Limb (tissue), 2 donors: ENCODE measurements at regions not wholly inside any gene's neighbourhood (a gene's known extent, or its start where the extent isn't known, plus 50 kb on each side); places are given as distances from the start of the nearest gene placed in this dataset.
"Not testable (repeated sequence)": the region's sequence is repeated elsewhere in the genome, so short reads cannot be mapped to it uniquely, and the experiment has no call there.

Experiments
- DNase-seq, 2 donors: peaks; one replicate each; pipeline ENCODE4 v3.0.0-alpha.2; 2016; ENCODE audit errors: extremely low spot score in 2 of 2

DNA sequence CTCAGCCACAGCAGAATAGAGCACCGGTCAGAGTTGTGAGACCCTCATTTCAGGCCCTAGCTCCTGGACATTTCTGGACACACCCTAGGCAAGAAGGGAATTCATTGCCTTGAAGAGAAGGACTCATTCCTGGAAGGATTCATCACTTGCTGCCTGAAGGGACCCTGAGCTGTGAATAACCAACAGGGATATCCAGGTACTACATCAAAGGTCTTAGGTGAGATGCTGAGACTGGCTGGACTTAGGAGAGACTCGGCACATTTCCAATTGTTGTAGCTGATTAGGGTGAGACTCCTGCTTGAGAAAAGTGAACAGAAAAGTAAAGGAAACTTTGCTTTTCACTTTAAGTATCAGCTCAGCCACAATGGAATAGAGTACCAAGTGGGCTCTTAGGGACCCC is 208.1 kb upstream of the CDKN2B start:
- no peak for DNase-seq

GRCh38 chr9:22225856-22226255 is 216.8 kb upstream of the CDKN2B start:
- DNase-seq, result not testable (repeated sequence)

GRCh38 chr9:22227986-22228385 is 218.6 kb upstream of the DMRTA1 start:
- DNase-seq, result no peak

DNA sequence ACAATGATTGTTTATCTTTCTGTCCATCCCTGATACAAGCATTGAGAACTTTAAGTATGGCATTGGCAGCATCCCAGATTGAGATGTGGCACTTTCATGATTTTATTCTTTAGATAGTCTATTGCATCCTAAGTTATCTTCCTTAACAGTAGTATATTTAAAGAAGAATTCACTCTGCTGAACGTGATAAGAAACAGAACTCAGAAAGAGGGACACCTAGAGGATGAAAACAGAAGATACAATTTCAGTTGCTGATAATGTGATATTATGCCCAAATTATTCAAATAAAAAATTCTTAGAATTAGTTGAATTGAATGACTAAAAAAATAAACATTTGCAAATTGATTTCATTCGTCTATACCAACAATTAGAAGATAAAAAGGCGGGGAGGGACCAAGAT is 218.1 kb upstream of the DMRTA1 start:
- no peak for DNase-seq

DNA sequence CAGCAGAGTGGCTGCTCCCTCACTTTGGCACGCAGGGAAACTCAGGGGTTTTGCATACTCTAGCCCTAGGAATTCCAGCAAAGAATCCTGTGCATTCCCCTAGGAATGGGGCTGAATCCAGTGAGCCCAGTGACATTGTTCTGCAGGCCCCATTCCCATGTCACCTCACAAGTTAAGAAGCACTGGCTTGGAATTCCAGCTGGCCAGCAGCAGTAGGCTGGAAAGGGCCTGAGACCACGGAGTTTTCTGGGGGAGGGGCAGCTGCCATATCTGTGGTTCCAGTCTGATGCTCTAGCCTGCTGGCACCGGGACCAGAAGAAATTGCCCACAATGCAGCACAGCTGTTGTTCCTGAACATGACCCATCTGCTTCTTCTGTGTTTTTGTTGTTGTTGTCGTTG is 217.6 kb upstream of the DMRTA1 start:
- no peak for DNase-seq

- DNase-seq, result not testable (repeated sequence)
These were observed 215.3 kb upstream of the DMRTA1 start for GRCh38 chr9:22231309-22231708.

DNA sequence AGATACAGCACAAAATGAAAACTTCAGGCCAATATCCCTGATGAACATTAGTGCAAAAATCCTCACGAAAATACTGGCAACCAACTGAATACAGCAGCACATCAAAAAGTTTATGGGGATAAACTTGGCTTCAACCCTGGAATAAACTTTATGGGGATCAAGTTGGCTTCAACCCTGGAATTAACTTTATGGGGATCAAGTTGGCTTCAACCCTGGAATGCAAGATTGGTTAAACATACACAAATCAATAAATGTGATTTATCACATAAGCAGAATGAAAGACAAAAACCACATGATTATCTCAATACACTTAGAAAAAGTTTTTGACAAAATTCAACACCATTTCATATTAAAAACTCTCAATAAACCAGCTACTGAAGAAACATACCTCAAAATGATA is 213.7 kb upstream of the DMRTA1 start:
- DNase-seq, result no peak

DNA sequence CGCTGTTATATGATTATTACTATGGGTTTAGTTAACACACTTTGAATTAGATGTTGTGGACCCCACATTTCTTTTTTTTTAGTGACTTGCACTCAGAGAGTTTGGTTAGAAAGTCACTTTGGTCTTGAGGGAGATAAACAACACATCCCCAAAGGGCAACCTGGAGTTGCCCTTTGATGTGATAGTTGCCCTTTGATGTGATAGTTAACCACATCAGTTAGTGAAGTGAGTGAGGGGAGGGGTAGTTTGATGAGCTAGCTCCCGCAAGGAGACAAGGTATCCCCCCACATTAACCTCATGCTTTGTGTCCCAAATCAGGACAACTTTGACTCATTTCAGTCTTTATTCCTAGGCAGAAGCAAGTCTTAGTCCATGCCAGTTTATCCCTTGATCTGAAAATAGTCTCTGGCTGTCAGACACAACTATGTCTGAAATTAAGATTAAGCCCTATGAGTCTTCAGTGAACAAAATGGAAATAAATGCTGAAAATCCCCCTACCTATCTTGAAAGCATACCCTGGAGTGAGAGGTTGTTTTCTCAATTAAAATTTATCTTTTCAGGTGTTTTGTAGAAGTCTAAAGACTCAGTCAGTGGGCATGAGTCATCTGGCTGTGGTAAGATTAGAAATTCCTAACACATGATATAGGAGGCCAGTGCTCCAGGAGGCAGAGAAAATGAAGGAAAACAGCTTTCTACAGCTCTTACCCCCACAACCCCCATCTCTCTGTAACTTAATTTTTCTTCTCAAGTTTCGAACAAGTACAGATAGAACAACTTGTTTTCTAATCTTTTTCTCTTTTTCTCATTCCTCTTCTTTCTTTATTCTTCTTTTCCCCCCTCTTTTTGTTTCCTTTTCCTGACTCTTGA is 208.9 kb upstream of the DMRTA1 start:
- no peak for DNase-seq

- DNase-seq, result peak in 1 of 2 donors; percentile 13
These were observed 207.6 kb upstream of the DMRTA1 start for GRCh38 chr9:22238809-22239684.

- DNase-seq, result no peak
These were observed 206.0 kb upstream of the DMRTA1 start for GRCh38 chr9:22240619-22241018.

GRCh38 chr9:22241024-22241423 is 205.6 kb upstream of the DMRTA1 start:
- DNase-seq, result no peak

DNA sequence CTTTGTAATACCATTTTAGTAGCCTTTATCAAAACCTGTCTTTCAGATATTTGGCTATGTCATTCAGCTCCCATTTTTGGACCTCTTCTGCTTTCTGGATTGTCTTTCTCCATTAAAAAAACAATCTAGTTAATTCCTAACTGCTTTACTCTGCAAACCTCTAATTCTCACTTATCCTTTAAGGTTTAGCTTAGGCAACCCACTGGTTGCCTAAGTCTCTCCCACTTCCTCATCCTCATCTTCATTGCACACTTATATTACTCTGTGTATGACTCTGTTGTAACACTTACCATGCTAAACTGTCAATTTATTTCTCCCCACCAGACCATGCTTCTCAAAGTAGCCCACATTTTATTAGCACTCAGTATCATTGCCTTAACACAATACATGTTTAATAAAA is 205.0 kb upstream of the DMRTA1 start:
- DNase-seq, result no peak

DNA sequence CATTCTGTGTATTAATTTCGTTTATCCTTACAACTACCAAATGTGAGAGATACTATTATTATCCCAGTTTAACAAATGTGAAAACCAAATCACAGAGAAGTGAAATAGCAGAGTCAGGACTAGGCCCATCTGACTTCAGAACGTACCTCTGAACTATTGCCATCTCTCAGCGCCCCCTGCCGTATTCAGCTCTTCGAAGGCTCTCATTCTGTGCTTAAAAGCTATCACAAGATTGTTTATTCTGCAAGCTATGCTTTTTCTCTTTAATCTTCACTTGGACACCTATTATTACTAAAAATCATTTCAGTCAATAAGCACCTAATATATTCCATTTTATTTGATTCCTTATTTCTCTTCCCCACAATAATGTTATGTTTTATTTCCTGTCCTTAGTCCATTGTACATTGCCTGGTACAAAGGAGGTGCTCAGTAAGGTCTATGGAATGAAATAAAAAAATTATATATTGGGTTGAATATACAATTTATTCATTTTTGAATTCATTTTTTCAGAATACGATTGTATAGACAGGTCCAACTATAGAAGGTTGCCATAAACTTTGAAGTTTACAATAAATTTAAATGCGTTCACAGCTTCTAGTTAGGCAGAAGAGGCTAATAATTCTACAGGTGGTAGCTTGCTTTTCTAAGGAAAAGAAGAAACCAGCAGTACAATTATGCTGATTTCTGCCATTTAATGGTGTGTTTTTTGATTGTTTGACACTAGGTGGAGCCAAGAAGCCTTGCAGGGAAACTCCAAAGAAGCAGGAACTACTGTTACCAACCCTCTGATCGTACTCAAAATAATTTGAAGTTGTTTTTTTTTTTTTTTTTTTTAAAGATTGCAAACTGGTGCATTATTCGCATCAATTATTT is 202.2 kb upstream of the DMRTA1 start:
- DNase-seq, result peak in 1 of 2 donors; percentile 40

DNA sequence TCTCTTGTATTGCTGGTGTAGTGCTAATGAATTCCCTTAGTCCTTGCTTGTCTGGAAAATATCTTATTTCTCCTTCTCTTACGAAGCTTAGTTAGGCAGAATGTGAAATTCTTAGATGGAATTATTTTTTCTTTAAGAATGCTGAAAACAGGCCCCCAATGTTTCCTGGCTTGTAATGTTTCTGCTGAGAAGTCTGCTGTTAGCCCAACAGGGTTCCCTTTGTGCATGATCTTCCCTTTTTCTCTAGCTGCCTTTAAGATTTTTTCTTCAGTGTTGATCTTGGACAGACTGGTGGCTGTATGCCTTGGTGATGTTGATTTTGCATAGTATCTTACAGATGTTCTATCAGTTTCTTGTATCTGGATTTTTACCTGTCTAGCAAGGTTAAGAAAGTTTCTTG is 191.3 kb upstream of the DMRTA1 start:
- DNase-seq, result no peak

DNA sequence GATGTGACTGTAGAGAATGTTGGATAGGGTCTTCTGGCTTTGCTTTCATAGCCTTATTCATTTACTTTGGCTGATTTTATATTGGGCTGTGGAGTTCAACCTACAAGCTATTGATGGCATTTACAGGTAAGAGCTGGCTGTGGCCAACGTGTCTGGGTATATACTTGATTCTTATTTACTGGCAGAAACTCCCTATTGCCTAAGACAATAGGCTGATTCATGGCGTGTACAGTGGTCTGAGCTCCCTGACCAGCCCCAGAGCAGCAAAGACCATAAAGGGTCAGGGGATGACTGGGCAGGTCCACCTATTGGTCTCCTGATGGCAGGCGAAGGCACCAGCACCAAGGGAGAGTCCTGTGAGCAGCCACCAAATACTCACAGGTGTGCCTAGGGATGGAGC is 190.2 kb upstream of the DMRTA1 start:
- DNase-seq, result no peak

GRCh38 chr9:22257026-22257816 is 189.4 kb upstream of the DMRTA1 start:
- DNase-seq, result no peak

GRCh38 chr9:22265038-22265437 is 181.6 kb upstream of the DMRTA1 start:
- no peak for DNase-seq

DNA sequence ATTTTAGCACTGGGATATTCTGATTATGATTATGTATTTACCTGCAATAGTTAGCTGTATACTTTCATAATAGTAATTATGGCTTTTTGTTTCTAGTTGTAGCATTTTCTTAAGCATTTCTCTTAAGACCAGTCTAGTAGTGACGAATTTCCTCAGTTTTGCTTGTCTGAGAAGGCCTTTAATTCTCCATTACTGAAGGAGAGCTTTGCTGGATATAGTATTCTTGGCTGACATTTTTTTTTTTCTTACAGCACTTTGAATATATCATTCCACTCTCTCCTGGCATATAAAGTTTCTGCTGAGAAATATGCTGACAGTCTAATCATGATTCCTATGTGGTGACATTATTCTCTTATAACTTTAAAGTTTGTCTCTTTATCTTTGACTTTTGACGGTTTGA is 181.1 kb upstream of the DMRTA1 start:
- DNase-seq, result no peak

DNA sequence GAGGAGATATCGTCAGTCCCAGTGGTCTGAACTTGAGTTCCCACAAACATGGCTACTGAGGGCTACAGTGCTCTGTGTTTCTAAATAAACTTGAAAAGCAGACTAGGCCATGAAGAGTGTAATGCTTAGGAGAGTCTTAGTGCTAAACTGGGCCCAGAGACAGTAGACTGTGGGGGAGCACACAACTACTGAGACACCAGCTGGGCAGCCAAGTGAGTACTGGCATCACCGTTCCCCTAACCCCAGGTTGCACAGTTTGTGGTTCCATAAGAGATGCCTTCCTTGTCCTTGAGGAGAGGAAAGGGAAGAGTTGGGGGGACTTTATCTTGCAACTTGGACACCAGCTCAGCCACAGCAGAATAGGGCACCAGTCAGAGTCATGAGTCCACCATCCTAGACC is 172.1 kb upstream of the DMRTA1 start:
- DNase-seq, result no peak

- DNase-seq, result no peak
These were observed 168.2 kb upstream of the DMRTA1 start for GRCh38 chr9:22278426-22278825.

- DNase-seq, result no peak
These were observed 167.0 kb upstream of the DMRTA1 start for GRCh38 chr9:22279636-22280035.
